Heart left ventricle (tissue), 16 donors: ENCODE measurements at regions not wholly inside any gene's neighbourhood (a gene's known extent, or its start where the extent isn't known, plus 50 kb on each side); places are given as distances from the start of the nearest gene placed in this dataset.
A peak's percentile ranks its signal among the peaks of the same experiment; 100 is the strongest.

Experiments
- ATAC-seq, 4 donors: fragments of 200-7000 bp; cut with Tn5 transposase; one replicate each; pipeline ENCODE4 v1.9.1; 2020 to 2022; ENCODE audit warnings: moderate library complexity in 4 of 4, mild to moderate bottlenecking in 3 of 4, moderate number of reproducible peaks in 1 of 4
- DNase-seq, 5 donors: peaks; one replicate each; pipeline ENCODE4 v3.0.0-alpha.2; 2020
- H3K27ac ChIP-seq, 12 donors: fragments of 200-600 bp; sonication (generic) in 4 of 12; one replicate each; pipeline versions ENCODE4 v1.5.0 to v1.8.0; 2016 to 2022; ENCODE audit warnings: mild to moderate bottlenecking in 2 of 12
- H3K27me3 ChIP-seq, 9 donors: fragments of 200-600 bp; sonication (generic) in 2 of 9; one replicate each; pipeline versions ENCODE4 v1.5.1 to v1.8.0; 2016 to 2022; ENCODE audit warnings: mild to moderate bottlenecking in 3 of 9
- H3K36me3 ChIP-seq, 9 donors: fragments of 200-600 bp; sonication (generic) in 2 of 9; one replicate each; pipeline versions ENCODE4 v1.5.0 to v1.8.0; 2018 to 2022; ENCODE audit warnings: mild to moderate bottlenecking in 2 of 9
- H3K4me1 ChIP-seq, 12 donors: fragments of 200-600 bp; sonication (generic) in 4 of 12; one replicate each; pipeline versions ENCODE4 v1.5.0 to v1.8.0; 2016 to 2022; ENCODE audit warnings: mild to moderate bottlenecking in 3 of 12
- H3K4me3 ChIP-seq, 12 donors: fragments of 200-600 bp; sonication (generic) in 4 of 12; one replicate each; pipeline versions ENCODE4 v1.5.0 to v1.8.0; 2017 to 2022; ENCODE audit warnings: mild to moderate bottlenecking in 9 of 12, moderate library complexity in 4 of 12
- H3K9me3 ChIP-seq, 12 donors: fragments of 200-600 bp; sonication (generic) in 4 of 12; one replicate each; pipeline versions ENCODE4 v1.5.0 to v1.8.0; 2016 to 2022; ENCODE audit warnings: mild to moderate bottlenecking in 1 of 12
- POLR2A ChIP-seq, 2 donors: fragments of 450-650 bp; IDR thresholded peaks; one replicate each; pipeline ENCODE4 v1.6.1; 2017; ENCODE audit warnings: antibody characterized with exemption in 2 of 2, mild to moderate bottlenecking in 2 of 2, moderate library complexity in 2 of 2
- whole genome bisulfite sequencing, 4 donors: extraction: QIAGEN DNeasy Blood & Tissue Kit in 2 of 4; methylation state at CpG; one replicate each; pipeline versions ENCODE4 v1.1.5 to v1.1.7; 2013 to 2018; 5-methylcytosine and 5-hydroxymethylcytosine counted together
- intact Hi-C, 10 donors: fragments of 100-400 bp; cut with DNase I; formaldehyde crosslinking; loops; one replicate each; pipeline versions ENCODE4 v1.11.1 to v1.14.2; 2022
- TF ChIP-seq, protein P1 (sequence below), 12 donors: fragments of 200-600 bp; sonication (generic) in 4 of 12; IDR thresholded peaks; one replicate each; pipeline versions ENCODE4 v1.5.0 to v1.8.0; 2018 to 2022; ENCODE audit warnings: antibody characterized with exemption in 12 of 12, mild to moderate bottlenecking in 5 of 12
- donor health status: ischemic (EF 13 %, LVEDD 7.1; RV severe dilation, severe dysfunction).
- donor health status: healthy with polysubstance abuse.
- donor health status: DM: no; HTN: yes; CAD: no.
- donor health status: DM: no; HTN: no; CAD: no.
- donor health status: ischemic (EF 25% LVEDD 6.9; RV normal size, moderate dysfunction).
- donor health status: ischemic (EF 25% LVEDD 5.7; RV mildly dilated, moderate dysfunction).
- donor health status: healthy.
- donor health status: DM: yes; HTN: yes; CAD: no.
- donor health status: ischemic (EF 35%, LVEDD 5.7; RV mildly dilated, moderate dysfunction).
- donor health status: nonischemic (EF 11% LVEDD 7.7; RV severe dilation, severe dysfunction).
- donor health status: DM: yes; HTN: yes; CAD: no.
- donor health status: PGD.
- donor health status: ischemic (EF 29% LVEDD 5.4; RV normal size, mild dysfunction).
- donor health status: nonischemic (EF 23%, LVEDD 6.1; RV moderate dilation, normal function).

DNA sequence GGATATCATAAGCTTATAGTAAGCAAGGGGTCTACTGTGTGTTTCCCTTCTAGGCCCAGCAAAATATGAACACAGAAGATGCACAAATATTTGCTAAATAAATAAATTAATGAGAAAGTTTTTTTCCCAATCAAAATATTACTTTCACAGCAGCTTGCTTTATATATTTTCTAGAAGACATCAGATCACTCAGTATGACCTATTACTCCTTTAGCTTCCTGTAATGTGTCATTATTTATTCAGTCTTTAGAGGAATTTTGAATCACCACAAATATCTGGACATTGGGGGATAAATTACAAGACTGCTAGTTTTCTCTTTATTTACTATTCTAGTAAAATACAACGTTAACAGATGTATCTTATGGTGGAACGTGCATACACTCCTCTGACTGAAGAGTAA is 765.8 kb upstream of the POM121L12 start:
- Histone ChIP-seq H3K9me3 (peaks cover 0 to 5% (median 0%) of the 10 kb centered on the region in 12 donors), H3K27ac (no peak overlapping the region), H3K4me1 (no peaks in the 10 kb centered on the region), H3K4me3 (no peak overlapping the region), H3K27me3 (no peaks in the 10 kb centered on the region), H3K36me3 (no peaks in the 10 kb centered on the region)
- DNase-seq (no peak), ATAC-seq (no peak)
- intact Hi-C loops, result no loop called here
- TF ChIP-seq, protein P1, sequence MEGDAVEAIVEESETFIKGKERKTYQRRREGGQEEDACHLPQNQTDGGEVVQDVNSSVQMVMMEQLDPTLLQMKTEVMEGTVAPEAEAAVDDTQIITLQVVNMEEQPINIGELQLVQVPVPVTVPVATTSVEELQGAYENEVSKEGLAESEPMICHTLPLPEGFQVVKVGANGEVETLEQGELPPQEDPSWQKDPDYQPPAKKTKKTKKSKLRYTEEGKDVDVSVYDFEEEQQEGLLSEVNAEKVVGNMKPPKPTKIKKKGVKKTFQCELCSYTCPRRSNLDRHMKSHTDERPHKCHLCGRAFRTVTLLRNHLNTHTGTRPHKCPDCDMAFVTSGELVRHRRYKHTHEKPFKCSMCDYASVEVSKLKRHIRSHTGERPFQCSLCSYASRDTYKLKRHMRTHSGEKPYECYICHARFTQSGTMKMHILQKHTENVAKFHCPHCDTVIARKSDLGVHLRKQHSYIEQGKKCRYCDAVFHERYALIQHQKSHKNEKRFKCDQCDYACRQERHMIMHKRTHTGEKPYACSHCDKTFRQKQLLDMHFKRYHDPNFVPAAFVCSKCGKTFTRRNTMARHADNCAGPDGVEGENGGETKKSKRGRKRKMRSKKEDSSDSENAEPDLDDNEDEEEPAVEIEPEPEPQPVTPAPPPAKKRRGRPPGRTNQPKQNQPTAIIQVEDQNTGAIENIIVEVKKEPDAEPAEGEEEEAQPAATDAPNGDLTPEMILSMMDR (IDR thresholded peaks at IDR 0.05), result no peak
- 49 to 64% (median 62%) methylated on average over 2 of the region's 2 CpGs for WGBS, 4 donors

DNA sequence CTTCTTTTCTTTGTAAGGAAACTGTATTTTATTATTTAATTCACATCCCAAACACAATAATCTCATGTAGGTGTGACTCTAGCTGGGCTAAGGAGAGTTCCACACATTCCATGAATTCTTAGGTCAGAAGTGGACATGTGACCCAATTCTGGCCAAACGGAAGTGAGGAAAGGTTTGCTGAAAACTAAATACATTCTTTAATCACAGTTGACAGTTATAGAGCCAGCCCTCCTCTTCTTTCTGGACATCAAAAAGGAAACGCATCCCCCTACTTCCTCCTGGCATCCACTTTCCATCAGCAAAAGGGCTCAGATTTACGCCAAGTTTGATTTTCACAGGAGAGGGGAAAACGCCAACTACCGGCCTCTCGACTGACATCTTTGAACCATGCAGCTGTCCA is 774.4 kb upstream of the POM121L12 start:
- Histone ChIP-seq H3K9me3 (no peaks in the 10 kb centered on the region), H3K27ac (no peak overlapping the region), H3K27me3 (no peaks in the 10 kb centered on the region), H3K4me1 (no peaks in the 10 kb centered on the region), H3K4me3 (no peak overlapping the region), H3K36me3 (no peaks in the 10 kb centered on the region)
- 74 to 82% (median 76%) methylated on average over 6 of the region's 6 CpGs for WGBS, 4 donors
- intact Hi-C loops, result no loop called here
- ATAC-seq, result no peak
- TF ChIP-seq POLR2A (IDR thresholded peaks at IDR 0.05), result no peak
- TF ChIP-seq, protein P1 (IDR thresholded peaks at IDR 0.05), result no peak
- DNase-seq, result no peak

DNA sequence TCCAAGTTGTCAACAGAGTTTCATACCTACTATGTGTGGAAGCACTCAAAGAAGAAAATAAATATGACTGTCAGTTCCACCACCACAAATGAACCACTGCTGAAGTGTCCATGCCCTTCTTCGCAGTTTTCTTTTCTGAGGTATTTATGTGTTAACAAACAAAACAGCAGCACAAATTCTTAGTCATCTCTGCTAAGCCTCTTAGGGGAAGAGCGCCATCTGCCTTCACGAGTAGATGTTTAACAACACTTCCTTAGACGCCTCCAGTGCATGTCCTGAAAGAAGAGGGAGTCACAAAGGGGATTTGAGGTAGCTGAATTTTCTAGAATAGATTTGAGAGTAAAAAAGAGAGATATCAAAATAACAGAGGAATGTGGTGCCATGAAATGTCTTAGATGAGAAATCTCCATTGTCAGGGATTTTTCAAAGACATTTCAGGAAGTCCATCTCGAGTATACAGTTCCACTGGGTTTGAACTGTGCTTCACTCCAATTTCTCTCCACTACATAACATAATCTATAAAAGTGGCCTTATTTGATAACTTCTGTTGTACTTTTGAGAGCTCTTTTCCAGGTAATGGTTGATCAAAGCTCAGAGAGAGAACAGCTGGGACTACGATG is 775.3 kb upstream of the POM121L12 start:
- Histone ChIP-seq H3K9me3 (no peaks in the 10 kb centered on the region), H3K36me3 (no peaks in the 10 kb centered on the region), H3K27ac (no peak overlapping the region), H3K4me1 (no peaks in the 10 kb centered on the region), H3K4me3 (no peak overlapping the region), H3K27me3 (no peaks in the 10 kb centered on the region)
- no peak for TF ChIP-seq POLR2A (IDR thresholded peaks at IDR 0.05)
- TF ChIP-seq, protein P1 (IDR thresholded peaks at IDR 0.05), result no peak
- no peak for DNase-seq
- no peak for ATAC-seq
- intact Hi-C loops, result no loop called here
- WGBS, 4 donors, result 80 to 82% (median 81%) methylated on average over 6 of the region's 6 CpGs

DNA sequence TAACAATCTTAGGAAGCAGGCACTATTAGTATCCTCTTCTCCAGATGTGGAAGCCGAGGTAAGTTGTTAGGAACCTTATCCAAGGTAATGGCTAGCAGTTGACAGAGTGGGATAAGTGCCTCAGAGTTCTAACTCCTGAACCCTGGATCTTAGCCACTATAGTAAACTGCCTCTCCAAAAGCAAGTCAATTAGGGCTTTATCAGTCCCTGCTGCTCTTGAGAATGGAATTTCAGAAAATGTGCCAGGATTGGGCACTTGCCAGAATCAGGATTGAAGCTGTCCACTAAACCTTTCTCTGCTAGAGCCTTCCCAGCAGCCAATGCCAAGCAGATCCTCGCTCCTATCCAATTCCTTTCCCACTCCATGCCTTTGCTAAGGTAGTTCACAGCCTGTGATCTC is 777.5 kb upstream of the POM121L12 start:
- no peaks in the 10 kb centered on the region for H3K36me3 ChIP-seq
- peak in 3 of 4 donors; percentile 39 to 64 (median 57) for ATAC-seq
- H3K4me3 ChIP-seq, result no peak overlapping the region
- TF ChIP-seq, protein P1 (IDR thresholded peaks at IDR 0.05), result no peak
- no peak for TF ChIP-seq POLR2A (IDR thresholded peaks at IDR 0.05)
- intact Hi-C loops, result no loop called here
- no peak overlapping the region for H3K27ac ChIP-seq
- H3K9me3 ChIP-seq, result no peaks in the 10 kb centered on the region
- H3K27me3 ChIP-seq, result no peaks in the 10 kb centered on the region
- peak in 2 of 5 donors; percentile 21 to 42 for DNase-seq
- no peaks in the 10 kb centered on the region for H3K4me1 ChIP-seq
- WGBS, 4 donors, result 30 to 37% (median 31%) methylated on average over 2 of the region's 2 CpGs
